ENCODE measurements at regions not wholly inside any gene's neighbourhood (a gene's known extent, or its start where the extent isn't known, plus 50 kb on each side); places are given as distances from the start of the nearest gene placed in this dataset.

DNA sequence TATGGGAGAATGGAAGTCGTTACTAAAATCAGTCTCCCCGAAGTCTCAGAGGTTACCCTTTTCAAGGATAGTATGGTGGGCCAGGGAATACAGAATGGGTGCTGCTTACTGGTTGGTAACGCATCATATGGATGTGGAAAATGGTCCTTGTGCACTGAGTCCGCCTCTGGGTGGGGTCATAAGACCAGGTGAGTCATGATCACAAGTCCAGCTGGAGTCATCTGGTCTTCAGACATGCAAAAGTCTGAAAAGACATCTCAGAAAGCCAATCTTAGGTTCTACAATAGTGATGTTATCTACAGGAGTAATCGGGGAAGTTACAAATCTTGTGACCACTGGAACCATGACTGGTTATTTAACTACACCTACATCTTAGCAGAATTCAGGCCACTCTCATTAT lies 71.9 kb upstream of the TCL1B start:
- TF ChIP-seq NR2F2 (IDR thresholded peaks at IDR 0.05) (no peak), FOXA1 (IDR thresholded peaks at IDR 0.05) (no peak), GABPA (IDR thresholded peaks at IDR 0.05 in 1 of 2, conservative IDR thresholded peaks at IDR 0.05 in 1 of 2) (no peak), RXRA (IDR thresholded peaks at IDR 0.05) (no peak), YY1 (IDR thresholded peaks at IDR 0.05) (no peak), FOXA2 (IDR thresholded peaks at IDR 0.05) (no peak), HNF4A (conservative IDR thresholded peaks at IDR 0.05) (no peak), SP1 (IDR thresholded peaks at IDR 0.05) (no peak), EGR1 (IDR thresholded peaks at IDR 0.05; ENCODE audit: low read depth in 2 of 2) (no peak), RAD21 (IDR thresholded peaks at IDR 0.05) (no peak), TAF1 (conservative IDR thresholded peaks at IDR 0.05) (no peak), HNF4G (IDR thresholded peaks at IDR 0.05) (no peak), JUND (IDR thresholded peaks at IDR 0.05) (no peak)
- TF ChIP-seq, protein P1, sequence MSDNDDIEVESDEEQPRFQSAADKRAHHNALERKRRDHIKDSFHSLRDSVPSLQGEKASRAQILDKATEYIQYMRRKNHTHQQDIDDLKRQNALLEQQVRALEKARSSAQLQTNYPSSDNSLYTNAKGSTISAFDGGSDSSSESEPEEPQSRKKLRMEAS (IDR thresholded peaks at IDR 0.05): no peak
- TF ChIP-seq, protein P2, sequence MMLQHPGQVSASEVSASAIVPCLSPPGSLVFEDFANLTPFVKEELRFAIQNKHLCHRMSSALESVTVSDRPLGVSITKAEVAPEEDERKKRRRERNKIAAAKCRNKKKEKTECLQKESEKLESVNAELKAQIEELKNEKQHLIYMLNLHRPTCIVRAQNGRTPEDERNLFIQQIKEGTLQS (IDR thresholded peaks at IDR 0.05): no peak
- TF ChIP-seq, protein P3, sequence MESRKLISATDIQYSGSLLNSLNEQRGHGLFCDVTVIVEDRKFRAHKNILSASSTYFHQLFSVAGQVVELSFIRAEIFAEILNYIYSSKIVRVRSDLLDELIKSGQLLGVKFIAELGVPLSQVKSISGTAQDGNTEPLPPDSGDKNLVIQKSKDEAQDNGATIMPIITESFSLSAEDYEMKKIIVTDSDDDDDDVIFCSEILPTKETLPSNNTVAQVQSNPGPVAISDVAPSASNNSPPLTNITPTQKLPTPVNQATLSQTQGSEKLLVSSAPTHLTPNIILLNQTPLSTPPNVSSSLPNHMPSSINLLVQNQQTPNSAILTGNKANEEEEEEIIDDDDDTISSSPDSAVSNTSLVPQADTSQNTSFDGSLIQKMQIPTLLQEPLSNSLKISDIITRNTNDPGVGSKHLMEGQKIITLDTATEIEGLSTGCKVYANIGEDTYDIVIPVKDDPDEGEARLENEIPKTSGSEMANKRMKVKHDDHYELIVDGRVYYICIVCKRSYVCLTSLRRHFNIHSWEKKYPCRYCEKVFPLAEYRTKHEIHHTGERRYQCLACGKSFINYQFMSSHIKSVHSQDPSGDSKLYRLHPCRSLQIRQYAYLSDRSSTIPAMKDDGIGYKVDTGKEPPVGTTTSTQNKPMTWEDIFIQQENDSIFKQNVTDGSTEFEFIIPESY (IDR thresholded peaks at IDR 0.05): no peak
- TF ChIP-seq, protein P4, sequence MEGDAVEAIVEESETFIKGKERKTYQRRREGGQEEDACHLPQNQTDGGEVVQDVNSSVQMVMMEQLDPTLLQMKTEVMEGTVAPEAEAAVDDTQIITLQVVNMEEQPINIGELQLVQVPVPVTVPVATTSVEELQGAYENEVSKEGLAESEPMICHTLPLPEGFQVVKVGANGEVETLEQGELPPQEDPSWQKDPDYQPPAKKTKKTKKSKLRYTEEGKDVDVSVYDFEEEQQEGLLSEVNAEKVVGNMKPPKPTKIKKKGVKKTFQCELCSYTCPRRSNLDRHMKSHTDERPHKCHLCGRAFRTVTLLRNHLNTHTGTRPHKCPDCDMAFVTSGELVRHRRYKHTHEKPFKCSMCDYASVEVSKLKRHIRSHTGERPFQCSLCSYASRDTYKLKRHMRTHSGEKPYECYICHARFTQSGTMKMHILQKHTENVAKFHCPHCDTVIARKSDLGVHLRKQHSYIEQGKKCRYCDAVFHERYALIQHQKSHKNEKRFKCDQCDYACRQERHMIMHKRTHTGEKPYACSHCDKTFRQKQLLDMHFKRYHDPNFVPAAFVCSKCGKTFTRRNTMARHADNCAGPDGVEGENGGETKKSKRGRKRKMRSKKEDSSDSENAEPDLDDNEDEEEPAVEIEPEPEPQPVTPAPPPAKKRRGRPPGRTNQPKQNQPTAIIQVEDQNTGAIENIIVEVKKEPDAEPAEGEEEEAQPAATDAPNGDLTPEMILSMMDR (IDR thresholded peaks at IDR 0.05; ENCODE audit: low read depth, low read length, missing input control): no peak
- TF ChIP-seq, protein P5, sequence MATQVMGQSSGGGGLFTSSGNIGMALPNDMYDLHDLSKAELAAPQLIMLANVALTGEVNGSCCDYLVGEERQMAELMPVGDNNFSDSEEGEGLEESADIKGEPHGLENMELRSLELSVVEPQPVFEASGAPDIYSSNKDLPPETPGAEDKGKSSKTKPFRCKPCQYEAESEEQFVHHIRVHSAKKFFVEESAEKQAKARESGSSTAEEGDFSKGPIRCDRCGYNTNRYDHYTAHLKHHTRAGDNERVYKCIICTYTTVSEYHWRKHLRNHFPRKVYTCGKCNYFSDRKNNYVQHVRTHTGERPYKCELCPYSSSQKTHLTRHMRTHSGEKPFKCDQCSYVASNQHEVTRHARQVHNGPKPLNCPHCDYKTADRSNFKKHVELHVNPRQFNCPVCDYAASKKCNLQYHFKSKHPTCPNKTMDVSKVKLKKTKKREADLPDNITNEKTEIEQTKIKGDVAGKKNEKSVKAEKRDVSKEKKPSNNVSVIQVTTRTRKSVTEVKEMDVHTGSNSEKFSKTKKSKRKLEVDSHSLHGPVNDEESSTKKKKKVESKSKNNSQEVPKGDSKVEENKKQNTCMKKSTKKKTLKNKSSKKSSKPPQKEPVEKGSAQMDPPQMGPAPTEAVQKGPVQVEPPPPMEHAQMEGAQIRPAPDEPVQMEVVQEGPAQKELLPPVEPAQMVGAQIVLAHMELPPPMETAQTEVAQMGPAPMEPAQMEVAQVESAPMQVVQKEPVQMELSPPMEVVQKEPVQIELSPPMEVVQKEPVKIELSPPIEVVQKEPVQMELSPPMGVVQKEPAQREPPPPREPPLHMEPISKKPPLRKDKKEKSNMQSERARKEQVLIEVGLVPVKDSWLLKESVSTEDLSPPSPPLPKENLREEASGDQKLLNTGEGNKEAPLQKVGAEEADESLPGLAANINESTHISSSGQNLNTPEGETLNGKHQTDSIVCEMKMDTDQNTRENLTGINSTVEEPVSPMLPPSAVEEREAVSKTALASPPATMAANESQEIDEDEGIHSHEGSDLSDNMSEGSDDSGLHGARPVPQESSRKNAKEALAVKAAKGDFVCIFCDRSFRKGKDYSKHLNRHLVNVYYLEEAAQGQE (IDR thresholded peaks at IDR 0.05): no peak
- H3K4me3 ChIP-seq (ENCODE audit: low read depth in 1 of 3, low read length in 3 of 3): no peak overlapping the region
- WGBS: 80% methylated on average over 5 of the region's 5 CpGs
- H3K27ac ChIP-seq (ENCODE audit: low read depth in 1 of 2, low read length in 2 of 2): no peak overlapping the region
- H3K9ac ChIP-seq (ENCODE audit: low read depth in 1 of 2, low read length in 2 of 2): no peak overlapping the region
- H3K4me1 ChIP-seq (ENCODE audit: control insufficient read depth in 4 of 4, insufficient read depth in 4 of 4, low read length in 3 of 4): no peaks in the 10 kb centered on the region
- H3K27me3 ChIP-seq (ENCODE audit: control insufficient read depth in 4 of 4, insufficient read depth in 4 of 4, low read length in 3 of 4): peaks cover 0 to 4% (median 0%) of the 10 kb centered on the region in 4 donors
- H3K36me3 ChIP-seq (ENCODE audit: control insufficient read depth in 4 of 4, insufficient read depth in 3 of 4, low read depth in 1 of 4, low read length in 3 of 4): no peaks in the 10 kb centered on the region
- no peaks in the 10 kb centered on the region for H3K9me3 ChIP-seq (ENCODE audit: control insufficient read depth in 4 of 4, low read length in 3 of 4)
- DNase-seq (ENCODE audit: low spot score): no peak

Measured in liver (tissue), 8 donors.